SK-N-SH (cell line): ENCODE measurements at regions not wholly inside any gene's neighbourhood (a gene's known extent, or its start where the extent isn't known, plus 50 kb on each side); places are given as distances from the start of the nearest gene placed in this dataset.
"Not testable (repeated sequence)": the region's sequence is repeated elsewhere in the genome, so short reads cannot be mapped to it uniquely, and the experiment has no call there.

Experiments
- CTCF ChIA-PET: fragments of 300-600, 350-600 bp; formaldehyde crosslinking; extraction: SDS; loops from one replicate; lab custom pipeline; 2021; lab: Yijun Ruan, JAX
- POLR2A ChIA-PET: fragments of 350-600 bp; sonication (Branson Sonifier 250); formaldehyde crosslinking; extraction: SDS; loops from one replicate; lab custom pipeline; 2020; ENCODE audit warnings: antibody characterized with exemption, inconsistent platforms; lab: Yijun Ruan, JAX
- DNase-seq: peaks from one replicate; pipeline ENCODE4 v3.0.0; 2012
- H2AFZ ChIP-seq: fragments of 200-600 bp; sonication (generic); 2 replicates; pipeline ENCODE4 v1.8.1; 2016; ENCODE audit warnings: antibody characterized with exemption, mild to moderate bottlenecking, low read depth
- H3F3A ChIP-seq: fragments of 200-600 bp; sonication (generic); replicated peaks from 2 replicates; pipeline ENCODE3; 2016; ENCODE audit warnings: antibody characterized with exemption, mild to moderate bottlenecking; ENCODE audit not compliant: insufficient read depth
- H3K27ac ChIP-seq, 2 experiments: fragments of 200-500 bp in 1 of 2; fragments of 200-600 bp in 1 of 2; sonication (Bioruptor generic) in 1 of 2; sonication (generic), shearing (Covaris generic) in 1 of 2; 2 replicates each; pipeline versions ENCODE4 v1.5.1 to v1.6.1; 2014 to 2016; ENCODE audit warnings: low read depth in 2 of 2, inconsistent platforms in 1 of 2, low read length in 1 of 2, mild to moderate bottlenecking in 1 of 2, mixed read lengths in 1 of 2
- H3K27me3 ChIP-seq: fragments of 200-600 bp; sonication (generic), shearing (Covaris generic); 2 replicates; pipeline ENCODE4 v1.6.1; 2016; ENCODE audit warnings: mixed run types; ENCODE audit not compliant: insufficient read depth
- H3K36me3 ChIP-seq, 2 experiments: fragments of 200-500 bp in 1 of 2; fragments of 200-600 bp in 1 of 2; sonication (Bioruptor generic) in 1 of 2; sonication (generic) in 1 of 2; replicated peaks in 1 of 2; 2 replicates each; pipeline versions ENCODE3 to v1.5.1; 2014 to 2016; ENCODE audit warnings: low read length in 1 of 2, mild to moderate bottlenecking in 1 of 2; ENCODE audit not compliant: insufficient read depth in 2 of 2, control insufficient read depth in 1 of 2
- H3K4me1 ChIP-seq, 2 experiments: fragments of 200-500 bp in 1 of 2; fragments of 200-600 bp in 1 of 2; sonication (Bioruptor generic) in 1 of 2; sonication (generic), shearing (Covaris generic) in 1 of 2; 2 replicates each; pipeline versions ENCODE4 v1.5.1 to v1.6.1; 2014 to 2016; ENCODE audit warnings: low read depth in 1 of 2, low read length in 1 of 2, mixed run types in 1 of 2; ENCODE audit not compliant: insufficient read depth in 2 of 2, control insufficient read depth in 1 of 2
- H3K4me2 ChIP-seq: fragments of 200-600 bp; sonication (generic), shearing (Covaris generic); 2 replicates; pipeline ENCODE4 v1.6.1; 2017; ENCODE audit warnings: mixed run types
- H3K4me3 ChIP-seq, 2 experiments: fragments of 200-500 bp in 1 of 2; fragments of 200-600 bp in 1 of 2; sonication (Bioruptor generic) in 1 of 2; sonication (generic), shearing (Covaris generic) in 1 of 2; 2 replicates each; pipeline versions ENCODE4 v1.5.1 to v1.8.1; 2014 to 2016; ENCODE audit warnings: low read depth in 2 of 2, inconsistent platforms in 1 of 2, low read length in 1 of 2, mild to moderate bottlenecking in 1 of 2, mixed read lengths in 1 of 2, moderate library complexity in 1 of 2
- H3K79me2 ChIP-seq: fragments of 200-600 bp; sonication (generic); 2 replicates; pipeline ENCODE4 v1.8.1; 2017; ENCODE audit warnings: mild to moderate bottlenecking; ENCODE audit not compliant: insufficient read depth
- H3K9ac ChIP-seq: fragments of 200-600 bp; sonication (generic); 2 replicates; pipeline ENCODE4 v1.6.1; 2017; ENCODE audit warnings: mixed run types
- H3K9me2 ChIP-seq: fragments of 200-600 bp; sonication (generic); 2 replicates; pipeline ENCODE4 v1.6.1; 2017; ENCODE audit warnings: mixed run types
- H3K9me3 ChIP-seq: fragments of 200-600 bp; sonication (generic); 2 replicates; pipeline ENCODE4 v1.6.1; 2017; ENCODE audit warnings: mixed run types, mild to moderate bottlenecking, moderate library complexity
- H4K20me1 ChIP-seq: fragments of 200-600 bp; sonication (generic); 2 replicates; pipeline ENCODE4 v1.6.1; 2017; ENCODE audit warnings: mild to moderate bottlenecking, mixed run types; ENCODE audit not compliant: insufficient read depth
- FOSL2 ChIP-seq: IDR thresholded peaks from 2 replicates; pipeline ENCODE4 v1.4.0; 2012; ENCODE audit warnings: low read depth, mild to moderate bottlenecking, moderate library complexity, borderline replicate concordance
- FOXM1 ChIP-seq: IDR thresholded peaks from 2 replicates; pipeline ENCODE4 v1.4.0; 2012; ENCODE audit warnings: low read depth, mild to moderate bottlenecking
- IRF3 ChIP-seq: fragments of 150-350 bp; IDR thresholded peaks from 2 replicates; pipeline ENCODE4 v1.6.1; 2016; ENCODE audit warnings: mild to moderate bottlenecking, low read depth, low read length
- JUND ChIP-seq: IDR thresholded peaks from 2 replicates; pipeline ENCODE4 v1.4.0; 2012
- RXRA ChIP-seq: IDR thresholded peaks from 2 replicates; pipeline ENCODE4 v1.4.0; 2012; ENCODE audit warnings: low read depth, mild to moderate bottlenecking, borderline replicate concordance
- SMC3 ChIP-seq: IDR thresholded peaks from 2 replicates; pipeline ENCODE4 v1.6.1; 2012; ENCODE audit warnings: low read depth, low read length, improper control_type of control experiment
- TCF12 ChIP-seq: IDR thresholded peaks from 2 replicates; pipeline ENCODE4 v1.4.0; 2012
- TEAD4 ChIP-seq: IDR thresholded peaks from 2 replicates; pipeline ENCODE4 v1.4.0; 2012; ENCODE audit warnings: mild to moderate bottlenecking, borderline replicate concordance; ENCODE audit not compliant: insufficient read depth
- USF2 ChIP-seq: fragments of 150-350 bp; IDR thresholded peaks from 2 replicates; pipeline ENCODE4 v1.6.1; 2017; ENCODE audit warnings: antibody characterized with exemption, low read length, low read depth, borderline replicate concordance
- WGBS: methylation state at CpG from one replicate; pipeline ENCODE4 v1.1.6; 2017; ENCODE audit warnings: low lambda C conversion rate; 5-methylcytosine and 5-hydroxymethylcytosine counted together
- TF ChIP-seq, protein P1 (sequence below): IDR thresholded peaks from 2 replicates; pipeline ENCODE4 v1.4.0; 2012; ENCODE audit warnings: low read depth
- TF ChIP-seq, protein P2 (sequence below): IDR thresholded peaks from 2 replicates; pipeline ENCODE4 v1.4.0; 2012; ENCODE audit warnings: low read depth, borderline replicate concordance

- Histone ChIP-seq H3F3A (no peaks in the 10 kb centered on the region), H3K27ac (no peak overlapping the region), H3K9me3 (peaks cover 9% of the 10 kb centered on the region; the same call in 1 of the 2 replicates), H3K4me3 (no peak overlapping the region), H3K4me2 (no peak overlapping the region), H3K27me3 (no peaks in the 10 kb centered on the region), H3K4me1 (no peaks in the 10 kb centered on the region; a peak in 1 of 4 replicates), H3K9me2 (no peaks in the 10 kb centered on the region), H3K36me3 (no peaks in the 10 kb centered on the region), H2AFZ (no peak overlapping the region), H3K79me2 (no peaks in the 10 kb centered on the region), H4K20me1 (no peaks in the 10 kb centered on the region), H3K9ac (no peak overlapping the region)
- POLR2A ChIA-PET = no interaction called here
- CTCF ChIA-PET = no interaction called here
- no peak for DNase-seq
- WGBS = 20% methylated on average over 1 of the region's 1 CpG
- TF ChIP-seq TCF12 (no peak), SMC3 (no peak), RXRA (no peak), FOXM1 (no peak), USF2 (no peak)
Measured at GRCh38 chr16:64269756-64270155, 852.1 kb downstream of the CDH11 start.

DNA sequence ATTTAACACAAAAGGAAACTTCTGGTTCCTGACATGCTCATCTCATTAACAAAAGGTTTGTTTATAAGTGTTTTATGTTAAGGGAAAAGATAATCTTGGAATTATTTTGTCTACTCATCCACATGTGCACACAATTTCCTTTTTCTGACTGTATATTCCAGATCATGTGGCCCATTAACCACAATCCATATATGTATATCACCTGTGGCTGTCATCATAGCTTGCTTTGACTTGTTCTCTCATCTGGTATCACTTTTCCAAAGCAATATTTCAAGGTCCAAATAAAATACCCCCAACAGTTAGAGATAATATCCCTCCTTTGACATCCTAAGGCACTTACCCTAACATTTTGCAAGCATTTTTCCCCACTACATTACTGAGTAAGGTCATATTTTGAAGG, 856.1 kb downstream of the CDH11 start:
- H2AFZ ChIP-seq = no peak overlapping the region
- no peaks in the 10 kb centered on the region for H4K20me1 ChIP-seq
- no peaks in the 10 kb centered on the region for H3K36me3 ChIP-seq
- DNase-seq = no peak
- no peaks in the 10 kb centered on the region for H3K9me2 ChIP-seq
- no peak overlapping the region for H3K4me2 ChIP-seq
- H3F3A ChIP-seq = no peaks in the 10 kb centered on the region
- no peaks in the 10 kb centered on the region for H3K4me1 ChIP-seq
- no peak for TF ChIP-seq IRF3
- no peak for TF ChIP-seq TCF12
- TF ChIP-seq, protein P1, sequence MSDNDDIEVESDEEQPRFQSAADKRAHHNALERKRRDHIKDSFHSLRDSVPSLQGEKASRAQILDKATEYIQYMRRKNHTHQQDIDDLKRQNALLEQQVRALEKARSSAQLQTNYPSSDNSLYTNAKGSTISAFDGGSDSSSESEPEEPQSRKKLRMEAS = no peak
- no peak for TF ChIP-seq FOSL2
- no peak for TF ChIP-seq TEAD4
- no peak for TF ChIP-seq JUND
- TF ChIP-seq, protein P2, sequence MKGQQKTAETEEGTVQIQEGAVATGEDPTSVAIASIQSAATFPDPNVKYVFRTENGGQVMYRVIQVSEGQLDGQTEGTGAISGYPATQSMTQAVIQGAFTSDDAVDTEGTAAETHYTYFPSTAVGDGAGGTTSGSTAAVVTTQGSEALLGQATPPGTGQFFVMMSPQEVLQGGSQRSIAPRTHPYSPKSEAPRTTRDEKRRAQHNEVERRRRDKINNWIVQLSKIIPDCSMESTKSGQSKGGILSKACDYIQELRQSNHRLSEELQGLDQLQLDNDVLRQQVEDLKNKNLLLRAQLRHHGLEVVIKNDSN = no peak
- ChIA-PET CTCF (no interaction called here), POLR2A (no interaction called here)
- no peak overlapping the region for H3K4me3 ChIP-seq
- no peaks in the 10 kb centered on the region for H3K27me3 ChIP-seq
- H3K9ac ChIP-seq = no peak overlapping the region
- H3K79me2 ChIP-seq = no peaks in the 10 kb centered on the region
- H3K27ac ChIP-seq = no peak overlapping the region
- H3K9me3 ChIP-seq = 0 out of 2 replicates have a peak, but pooled peaks cover 4% of the 10 kb centered on the region

DNA sequence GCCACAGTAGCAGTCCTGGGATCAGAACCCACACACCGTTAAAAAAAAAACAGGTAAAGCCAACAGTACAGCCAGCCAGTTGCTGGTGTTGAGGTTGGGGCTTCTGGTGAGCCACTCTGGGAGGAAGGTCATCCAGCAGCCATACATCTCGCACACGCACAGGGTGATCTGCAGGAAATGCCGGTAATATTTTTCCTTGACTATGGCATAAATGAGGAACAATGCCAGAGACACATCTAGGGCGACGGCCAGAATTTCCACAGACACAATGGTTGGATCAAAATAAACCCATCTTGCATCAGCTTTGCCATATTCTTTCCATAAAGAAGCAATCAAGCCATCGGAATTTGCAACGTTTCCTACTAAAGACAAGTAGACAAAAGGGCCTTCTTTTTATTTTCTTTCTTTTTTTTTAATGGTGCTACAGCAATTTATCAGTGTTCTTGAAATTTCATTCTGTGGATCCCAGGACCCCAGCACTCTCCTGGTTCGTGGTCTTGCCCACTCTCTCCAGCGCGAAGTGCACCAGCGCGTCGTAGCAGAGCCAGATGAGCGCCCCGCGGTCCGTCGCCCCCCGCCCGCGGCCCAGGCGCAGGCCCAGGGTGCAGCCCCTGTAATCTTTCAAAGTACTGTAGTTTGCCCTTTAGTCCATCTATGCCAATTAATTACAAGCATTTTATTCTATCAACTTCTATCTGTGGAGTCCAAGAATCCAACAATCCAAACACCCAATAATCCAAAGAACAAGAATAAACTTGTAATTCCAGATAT, 861.0 kb downstream of the CDH11 start:
- H3K4me1 ChIP-seq, H3K9ac ChIP-seq, CTCF ChIA-PET, H4K20me1 ChIP-seq, H3K4me3 ChIP-seq, H3K9me2 ChIP-seq, H3K4me2 ChIP-seq, H2AFZ ChIP-seq, H3K79me2 ChIP-seq, H3K9me3 ChIP-seq, H3K36me3 ChIP-seq, H3F3A ChIP-seq, POLR2A ChIA-PET, H3K27ac ChIP-seq, DNase-seq, H3K27me3 ChIP-seq: not testable (repeated sequence)
- 92% methylated on average over 23 of the region's 23 CpGs for WGBS
